ENCODE measurements at regions not wholly inside any gene's neighbourhood (a gene's known extent, or its start where the extent isn't known, plus 50 kb on each side); places are given as distances from the start of the nearest gene placed in this dataset.

- H3K4me3 ChIP-seq = no peak overlapping the region
- H3K27ac ChIP-seq = peak overlapping the region in 13 of 21 experiments; percentile 7 to 82 (median 55)
These were observed 564.2 kb downstream of the ACTL7B start for GRCh38 chr9:108291586-108291932.

- Histone ChIP-seq H3K4me3 (no peak overlapping the region), H3K27ac (peak overlapping the region in 18 of 21 experiments; percentile 7 to 82 (median 53))
These were observed 564.8 kb downstream of the ACTL7B start for GRCh38 chr9:108290839-108291585.

DNA sequence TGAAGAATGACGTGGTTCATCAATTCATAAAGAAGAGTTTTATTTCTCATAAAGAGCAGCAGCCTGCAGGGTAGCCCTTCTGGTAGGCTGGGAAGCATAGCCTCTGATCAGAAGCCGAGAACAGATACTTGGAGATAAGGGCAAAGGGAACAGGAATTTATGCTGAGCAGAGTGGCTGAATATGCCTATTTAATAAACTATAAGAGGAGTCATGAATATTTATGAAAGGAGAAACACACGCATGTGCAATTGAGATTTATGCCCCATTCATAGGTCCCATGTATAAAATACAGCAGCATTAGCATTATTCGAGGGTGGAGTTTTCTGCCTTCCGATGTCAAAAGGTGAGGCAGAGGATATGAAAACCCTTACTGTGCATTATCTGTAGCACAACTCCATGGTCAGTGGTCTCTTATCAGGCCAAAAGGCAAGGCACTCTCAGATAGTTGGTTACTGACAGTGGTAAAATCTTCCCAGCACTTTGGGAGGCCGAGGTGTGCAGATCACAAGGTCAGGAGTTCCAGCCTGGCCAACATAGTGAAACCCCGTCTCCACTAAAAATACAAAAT, 569.1 kb downstream of the ACTL7B start:
- Histone ChIP-seq H3K4me3 (no peak overlapping the region), H3K27ac (no peak overlapping the region)

DNA sequence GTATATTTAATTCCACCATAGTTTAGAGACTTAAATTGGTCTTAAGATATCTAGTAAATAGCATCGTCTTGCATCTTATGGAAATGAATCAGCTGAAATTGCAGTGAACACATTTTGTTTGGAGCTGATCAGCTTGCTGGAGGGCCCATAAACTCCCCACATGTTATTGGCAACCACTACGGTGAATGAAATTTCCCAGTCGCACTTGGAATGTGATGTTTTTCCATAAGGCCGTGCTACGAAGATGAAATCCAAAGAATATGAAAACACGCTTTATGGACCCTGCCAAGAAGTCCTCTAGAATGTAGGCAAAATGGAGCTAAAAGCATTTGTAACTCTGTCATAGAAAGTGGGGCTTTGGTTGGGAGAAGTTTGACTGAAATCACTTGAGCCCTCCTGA, 572.1 kb downstream of the ACTL7B start:
- H3K4me3 ChIP-seq = no peak overlapping the region

DNA sequence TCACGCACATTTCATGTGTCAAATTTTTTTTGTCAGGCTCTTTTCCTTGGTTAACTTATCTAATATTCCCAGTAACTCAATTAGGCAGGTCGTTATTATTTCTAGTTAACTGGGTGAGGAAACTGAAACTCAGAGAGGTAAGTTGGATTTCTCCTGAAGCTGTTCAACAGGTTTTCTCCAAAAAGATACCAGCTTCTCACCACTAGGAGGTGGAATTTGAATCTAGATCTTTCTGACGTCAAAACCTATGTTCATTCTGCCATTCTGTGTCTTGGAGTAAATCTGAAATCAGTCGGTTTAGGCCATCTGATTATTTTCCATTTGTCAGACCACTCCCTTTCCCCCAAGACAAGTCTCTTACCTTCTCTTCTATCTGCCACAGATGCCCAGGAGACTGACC, 572.9 kb downstream of the ACTL7B start:
- H3K4me3 ChIP-seq = no peak overlapping the region

More for the DNA sequence above, 572.1 kb downstream of the ACTL7B start:
- H3K27ac ChIP-seq = no peak overlapping the region

GRCh38 chr9:108281696-108282095, 574.1 kb downstream of the ACTL7B start:
- Histone ChIP-seq H3K27ac (no peak overlapping the region), H3K4me3 (no peak overlapping the region)

More for the DNA sequence above, 572.9 kb downstream of the ACTL7B start:
- no peak overlapping the region for H3K27ac ChIP-seq

GRCh38 chr9:108278341-108278740, 577.4 kb downstream of the ACTL7B start:
- no peak overlapping the region for H3K4me3 ChIP-seq
- H3K27ac ChIP-seq = peak overlapping the region in 11 of 21 experiments; percentile 3 to 55 (median 31)

- H3K27ac ChIP-seq = peak overlapping the region in 4 of 21 experiments; percentile 14 to 60 (median 32)
- no peak overlapping the region for H3K4me3 ChIP-seq
These were observed 578.6 kb downstream of the ACTL7B start for GRCh38 chr9:108277216-108277615.

- no peak overlapping the region for H3K27ac ChIP-seq
- no peak overlapping the region for H3K4me3 ChIP-seq
These were observed 579.9 kb downstream of the ACTL7B start for GRCh38 chr9:108275906-108276305.

GRCh38 chr9:108274971-108275370, 580.8 kb downstream of the ACTL7B start:
- H3K27ac ChIP-seq = no peak overlapping the region
- H3K4me3 ChIP-seq = no peak overlapping the region

DNA sequence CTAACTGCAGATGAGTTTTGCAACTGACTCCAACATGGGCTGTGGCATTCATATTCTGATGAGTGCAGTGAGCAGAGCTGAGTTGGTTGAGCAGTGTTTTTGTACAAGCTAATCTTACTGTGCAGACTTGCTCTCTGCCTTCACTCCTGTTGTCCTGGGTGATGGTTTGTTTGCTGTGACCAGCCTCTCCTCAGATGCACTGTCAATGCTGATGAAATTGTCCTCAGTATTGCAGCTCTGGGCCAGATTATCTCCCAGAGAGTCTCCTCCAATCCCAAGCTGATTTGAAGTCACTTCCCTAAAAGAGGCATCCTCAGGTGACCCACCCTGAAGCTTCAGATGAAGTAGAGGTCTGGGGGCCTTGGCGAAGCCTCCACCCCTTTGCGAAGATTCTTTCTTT, 581.8 kb downstream of the ACTL7B start:
- H3K4me3 ChIP-seq = no peak overlapping the region
- H3K27ac ChIP-seq = no peak overlapping the region

GRCh38 chr9:108272349-108272899, 583.4 kb downstream of the ACTL7B start:
- peak overlapping the region in 1 of 7 experiments; percentile 5 for H3K4me3 ChIP-seq
- H3K27ac ChIP-seq = peak overlapping the region; percentile 32 to 84 (median 68)

- Histone ChIP-seq H3K27ac (peak overlapping the region in 20 of 21 experiments; percentile 32 to 84 (median 68)), H3K4me3 (peak overlapping the region in 1 of 7 experiments; percentile 5)
These were observed 584.0 kb downstream of the ACTL7B start for GRCh38 chr9:108271646-108272348.

GRCh38 chr9:108271236-108271635, 584.5 kb downstream of the ACTL7B start:
- Histone ChIP-seq H3K27ac (peak overlapping the region in 11 of 21 experiments; percentile 24 to 84 (median 68)), H3K4me3 (no peak overlapping the region)

DNA sequence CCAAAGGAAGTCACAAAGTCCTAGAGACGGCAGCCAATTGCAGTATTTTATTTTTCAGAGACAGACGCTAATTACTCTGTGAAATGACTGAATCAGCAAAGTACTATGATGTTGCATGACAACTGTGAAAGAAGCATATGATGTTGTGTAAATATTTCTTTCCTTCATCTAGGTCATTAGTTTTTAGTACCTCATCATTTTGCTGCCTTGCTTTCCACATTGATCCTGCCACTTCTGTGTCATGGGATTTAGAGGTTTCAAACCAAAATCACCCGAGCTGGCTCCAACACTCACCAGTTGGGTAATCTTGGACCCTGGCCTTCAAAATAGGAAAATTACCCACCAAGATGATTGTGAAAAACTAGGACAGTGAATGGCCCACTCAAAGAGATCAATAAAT, 585.2 kb downstream of the ACTL7B start:
- peak overlapping the region in 5 of 21 experiments; percentile 6 to 84 (median 40) for H3K27ac ChIP-seq
- no peak overlapping the region for H3K4me3 ChIP-seq

DNA sequence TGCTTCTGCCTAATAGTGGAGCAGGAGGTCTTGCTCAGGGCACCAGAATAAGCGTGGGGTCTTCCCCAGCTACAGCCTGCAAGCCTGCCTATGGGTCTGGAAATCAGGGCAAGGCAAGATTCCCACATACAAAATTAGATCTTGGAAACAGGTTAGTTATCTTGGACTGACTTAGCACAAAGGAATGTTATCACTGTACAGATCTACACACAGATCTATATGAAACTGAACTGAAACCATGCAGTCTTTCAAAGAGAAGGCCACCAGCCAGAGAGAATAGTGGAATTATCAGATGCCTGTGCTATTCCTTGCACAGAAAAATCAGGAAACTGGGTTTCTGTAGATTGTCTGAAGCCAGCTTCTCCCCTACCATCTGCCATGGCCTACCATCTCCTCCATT, 585.7 kb downstream of the ACTL7B start:
- Histone ChIP-seq H3K27ac (peak overlapping the region in 8 of 21 experiments; percentile 7 to 51 (median 34)), H3K4me3 (no peak overlapping the region)

DNA sequence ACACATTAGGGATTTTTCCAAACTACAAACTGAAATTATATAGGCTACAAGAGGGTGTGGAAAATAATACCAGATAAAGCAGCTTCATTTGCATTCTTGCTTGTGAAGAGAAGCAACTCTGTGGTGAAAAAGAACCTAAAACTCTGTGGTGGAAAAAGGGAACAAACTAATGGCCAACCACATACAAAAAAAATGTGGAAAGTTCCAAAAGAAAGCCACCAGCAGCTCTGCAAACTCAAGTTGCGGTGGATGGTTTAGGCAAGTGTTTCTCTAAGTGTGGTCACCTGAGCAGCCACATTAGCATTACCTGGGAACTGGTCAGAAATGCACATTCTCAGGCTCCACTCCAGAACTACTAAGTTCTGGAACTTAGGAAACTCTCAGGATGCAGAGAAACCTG, 586.4 kb downstream of the ACTL7B start:
- Histone ChIP-seq H3K27ac (peak overlapping the region in 6 of 21 experiments; percentile 7 to 51 (median 33)), H3K4me3 (no peak overlapping the region)

DNA sequence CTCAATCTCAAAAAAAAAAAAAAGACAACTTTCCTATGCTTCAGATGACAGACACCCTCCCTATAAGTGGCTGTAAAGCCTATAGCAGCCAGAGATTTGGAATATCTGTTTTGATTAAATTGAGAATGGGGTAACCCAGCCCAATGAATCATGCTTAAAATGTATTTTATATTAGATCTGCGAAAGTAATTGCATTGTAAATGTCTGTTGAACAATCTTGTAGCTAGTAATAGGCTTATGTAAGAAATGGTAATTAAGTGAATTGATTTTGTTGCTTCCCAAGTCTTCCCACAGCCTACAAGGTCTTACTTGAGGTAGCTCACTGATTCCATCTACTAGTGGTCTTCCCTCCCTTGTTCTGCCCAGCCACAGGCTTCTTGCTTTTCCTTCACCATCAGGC, 590.7 kb downstream of the ACTL7B start:
- H3K27ac ChIP-seq = no peak overlapping the region
- no peak overlapping the region for H3K4me3 ChIP-seq

- Histone ChIP-seq H3K27ac (no peak overlapping the region), H3K4me3 (no peak overlapping the region)
These were observed 591.7 kb downstream of the ACTL7B start for GRCh38 chr9:108264093-108264492.

DNA sequence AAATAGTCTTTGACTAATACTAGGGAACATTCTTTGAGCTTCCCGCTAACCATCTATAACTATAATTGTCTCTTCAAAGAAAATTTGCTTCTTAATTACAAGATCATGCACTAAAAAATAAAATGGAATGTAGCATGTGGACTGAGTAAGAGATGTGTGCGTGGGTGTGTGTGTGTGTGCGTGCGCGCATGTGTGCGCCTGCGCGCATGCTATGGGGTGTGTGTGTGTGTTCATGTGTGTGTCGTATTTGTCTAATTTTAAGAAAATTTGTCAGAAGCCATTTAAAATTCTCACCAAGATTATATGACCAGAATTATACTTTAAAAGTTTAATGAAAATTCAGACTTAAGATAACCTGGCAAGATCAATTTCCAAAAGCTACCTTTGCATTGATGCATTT, 593.0 kb downstream of the ACTL7B start:
- Histone ChIP-seq H3K27ac (no peak overlapping the region), H3K4me3 (no peak overlapping the region)

Data from skin epidermis (tissue), 12 donors.